ENCODE measurements at regions not wholly inside any gene's neighbourhood (a gene's known extent, or its start where the extent isn't known, plus 50 kb on each side); places are given as distances from the start of the nearest gene placed in this dataset.
A peak's percentile ranks its signal among the peaks of the same experiment; 100 is the strongest.

DNA sequence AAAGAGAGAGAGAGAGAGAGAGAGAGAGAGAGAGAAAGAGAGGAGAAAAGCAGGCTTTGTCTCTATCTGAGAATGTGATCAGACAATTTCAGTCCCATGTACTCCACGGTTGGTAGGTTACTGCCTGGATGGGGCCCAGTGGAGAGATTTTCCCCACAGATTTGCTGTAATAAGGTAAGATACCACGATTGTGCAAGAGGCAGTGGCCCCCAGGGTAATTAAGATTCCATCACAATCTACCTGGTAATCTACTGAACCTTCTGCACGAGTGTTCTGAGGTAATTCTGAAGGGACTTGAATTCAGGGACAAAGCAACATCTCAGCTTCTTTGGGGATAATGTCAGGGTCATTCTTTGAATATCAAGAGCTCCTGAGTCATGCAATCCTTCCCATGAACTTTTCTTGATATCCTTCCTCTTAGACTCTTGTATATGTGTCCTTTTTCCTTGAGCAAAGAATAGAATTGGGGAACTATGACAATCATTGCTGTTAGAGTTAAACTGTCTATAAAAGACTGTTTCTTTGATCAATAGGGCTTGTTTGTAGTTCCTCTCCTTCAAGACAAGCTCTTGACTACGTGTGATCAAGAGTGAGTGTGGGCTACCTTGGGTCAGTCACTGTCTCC is 306.6 kb downstream of the MAF start:
- no peak for DNase-seq

DNA sequence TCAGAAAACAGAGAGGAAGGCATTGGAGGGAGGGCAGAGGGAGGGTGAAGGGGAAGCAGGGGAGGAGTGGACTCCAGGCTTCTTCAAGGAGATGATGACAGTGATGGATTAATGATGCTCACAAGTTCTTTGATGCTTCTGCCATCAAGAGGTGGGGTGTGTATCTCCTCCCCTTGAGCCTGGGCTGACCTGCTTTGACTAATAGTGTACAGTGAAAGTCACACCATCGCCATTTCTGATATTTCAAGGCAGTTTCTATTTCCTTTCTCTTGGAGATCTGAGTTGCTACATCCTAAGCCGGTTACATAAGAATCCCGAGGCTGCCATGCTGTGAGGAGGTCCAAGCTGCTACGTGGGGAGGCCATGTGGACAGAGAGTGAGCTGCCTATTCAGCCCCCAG is 312.5 kb downstream of the MAF start:
- no peak for DNase-seq

DNA sequence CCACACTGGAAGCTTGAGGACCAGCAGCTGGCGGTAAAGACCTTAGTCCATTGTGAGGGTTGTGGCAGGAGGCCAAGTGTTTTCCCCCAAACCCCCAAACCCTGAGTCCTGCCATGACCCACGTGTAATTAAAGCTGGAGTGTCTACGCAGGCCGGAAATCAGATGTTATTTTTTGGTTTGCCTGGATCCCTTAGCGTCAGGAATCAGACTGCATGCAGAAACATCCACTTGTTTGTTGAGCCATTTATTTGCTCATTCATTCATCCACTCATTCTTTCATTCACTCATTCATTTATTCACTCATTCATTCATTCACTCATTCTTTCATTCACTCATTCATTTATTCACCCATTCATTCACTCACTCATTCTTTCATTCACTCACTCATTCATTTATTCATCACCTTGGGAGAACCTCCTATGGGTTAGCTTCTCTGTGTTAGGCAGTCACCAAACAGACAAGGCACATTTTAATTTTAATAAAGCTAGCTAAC is 313.1 kb downstream of the MAF start:
- DNase-seq = no peak

DNA sequence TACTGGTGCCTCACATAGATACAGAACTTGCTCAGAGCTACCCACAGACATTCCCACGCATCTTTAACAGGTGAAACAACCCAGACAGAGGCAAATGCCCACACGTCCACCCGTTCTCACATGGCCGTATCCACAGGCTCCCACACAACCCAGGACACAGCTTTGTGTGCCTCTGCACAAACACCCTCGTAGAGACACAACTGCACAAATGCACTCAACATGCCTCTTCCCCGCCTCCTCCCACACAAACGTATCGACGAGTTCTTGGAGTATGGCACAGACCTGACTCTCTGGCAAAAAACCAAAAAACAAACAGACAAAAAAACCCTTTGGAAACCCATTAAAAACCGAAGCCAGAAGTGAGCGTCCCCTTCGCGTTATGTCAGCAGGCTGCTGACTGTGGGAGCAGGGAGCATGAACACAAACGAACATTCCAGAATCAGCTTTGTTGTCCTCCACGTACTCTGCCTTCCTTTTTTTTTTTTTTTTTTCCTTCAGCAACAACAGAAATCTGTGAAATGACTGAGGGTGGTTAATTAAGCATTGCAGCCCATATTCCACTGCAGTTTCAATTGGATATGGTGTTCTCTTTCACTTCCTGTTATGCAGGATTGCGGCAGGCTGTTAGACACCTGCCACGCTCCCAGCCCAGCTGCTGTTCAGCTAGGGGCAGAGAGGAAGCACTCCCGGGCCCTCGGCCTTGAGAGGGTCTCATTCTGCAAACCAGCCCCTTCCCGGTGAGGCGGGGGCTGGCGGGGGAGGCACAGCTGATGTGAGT is 313.7 kb downstream of the MAF start:
- DNase-seq = peak; percentile 74

DNA sequence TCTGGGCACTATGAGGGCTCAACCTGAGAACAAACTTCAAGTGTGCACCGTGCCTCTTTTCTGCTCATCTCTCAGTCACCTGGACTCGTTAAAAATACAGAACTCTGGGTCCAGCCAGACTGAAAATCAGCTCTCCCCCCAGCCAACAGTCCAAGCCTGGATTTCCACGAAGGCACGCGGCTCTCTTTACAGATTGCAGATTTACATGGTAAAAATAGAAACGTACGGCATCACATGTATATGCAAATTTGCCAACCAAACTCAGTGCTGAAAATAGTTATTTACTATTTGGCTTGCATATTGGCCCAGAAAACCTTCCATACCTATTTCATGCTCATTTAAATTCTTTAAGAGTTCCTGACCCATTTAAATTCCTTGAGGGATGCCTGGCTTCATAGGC is 315.8 kb downstream of the MAF start:
- DNase-seq = no peak

DNA sequence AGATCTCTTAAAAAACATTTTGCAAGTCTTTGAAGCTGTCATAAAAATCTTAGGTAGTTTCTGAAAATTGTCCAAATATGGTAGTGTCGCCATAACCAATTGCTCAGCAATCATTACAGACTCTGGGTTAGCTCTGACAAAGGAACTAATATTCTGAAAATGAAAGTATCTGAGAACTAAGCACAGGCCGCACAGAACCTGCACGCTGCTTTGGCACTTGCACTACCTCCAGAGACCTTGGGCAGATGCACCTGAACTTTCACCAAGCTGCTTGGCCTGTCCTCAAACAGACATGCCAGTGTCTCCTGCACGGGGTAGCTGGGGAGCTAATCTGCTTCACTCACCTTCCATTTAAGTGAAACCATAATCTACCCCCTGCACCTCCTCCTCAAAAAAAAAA is 317.0 kb downstream of the MAF start:
- DNase-seq = no peak

DNA sequence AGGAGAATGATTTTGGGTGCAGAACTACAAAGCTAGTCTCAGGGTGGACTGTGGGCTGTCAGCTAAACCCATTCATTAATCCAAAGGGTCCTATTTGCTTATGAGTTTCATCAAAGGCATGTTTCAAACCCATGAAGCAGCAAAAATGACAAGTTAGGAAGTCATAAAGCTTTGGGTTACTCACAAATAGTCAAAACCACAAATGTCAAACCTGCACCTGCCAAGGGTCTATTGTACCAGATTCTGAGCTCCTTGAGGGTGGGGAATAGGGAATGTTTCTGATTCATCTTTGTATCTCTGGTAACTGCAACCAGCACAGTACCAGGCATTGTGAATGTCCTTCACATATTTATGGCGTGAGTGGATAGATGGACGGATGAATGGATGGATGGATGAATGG is 317.7 kb downstream of the MAF start:
- no peak for DNase-seq

DNA sequence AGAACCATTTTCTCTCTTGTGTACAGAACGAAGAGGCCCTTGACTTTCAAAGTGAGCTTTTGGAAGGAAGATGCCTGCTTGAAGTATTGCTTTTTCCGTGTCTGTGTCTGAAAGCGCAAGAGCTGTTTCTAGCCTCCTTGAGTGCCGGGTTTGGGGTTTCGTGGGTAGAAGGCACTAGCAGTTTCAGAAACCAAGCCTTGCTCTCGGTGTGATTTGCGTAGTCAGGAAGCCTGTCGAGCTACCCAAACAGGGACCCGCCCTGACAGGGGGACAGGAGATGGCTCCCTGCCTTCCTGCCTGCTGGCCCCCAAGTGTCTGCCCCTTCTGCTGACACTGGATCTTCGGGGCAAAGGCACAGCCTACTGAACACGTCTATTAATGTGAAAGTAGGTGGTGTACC is 322.0 kb downstream of the MAF start:
- DNase-seq = no peak

DNA sequence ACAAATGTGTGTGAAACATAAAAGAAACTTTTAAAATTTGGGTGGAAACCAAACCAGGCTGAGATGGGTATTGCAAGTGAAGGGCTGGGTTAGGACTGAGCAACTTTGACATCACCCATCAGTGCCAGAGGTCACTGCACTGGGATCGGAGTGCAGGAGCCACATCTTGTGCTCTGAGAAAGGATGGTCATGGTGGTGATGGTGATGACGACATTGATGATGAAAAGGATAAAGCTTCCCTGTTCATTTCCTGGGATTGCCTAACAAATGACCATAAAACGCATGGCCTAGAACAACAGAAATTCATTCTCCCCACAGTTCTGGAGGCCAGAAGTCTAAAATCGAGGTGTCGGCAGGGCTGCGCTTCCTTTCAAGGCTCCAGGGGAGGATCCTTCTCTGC is 324.0 kb downstream of the MAF start:
- DNase-seq = no peak

DNA sequence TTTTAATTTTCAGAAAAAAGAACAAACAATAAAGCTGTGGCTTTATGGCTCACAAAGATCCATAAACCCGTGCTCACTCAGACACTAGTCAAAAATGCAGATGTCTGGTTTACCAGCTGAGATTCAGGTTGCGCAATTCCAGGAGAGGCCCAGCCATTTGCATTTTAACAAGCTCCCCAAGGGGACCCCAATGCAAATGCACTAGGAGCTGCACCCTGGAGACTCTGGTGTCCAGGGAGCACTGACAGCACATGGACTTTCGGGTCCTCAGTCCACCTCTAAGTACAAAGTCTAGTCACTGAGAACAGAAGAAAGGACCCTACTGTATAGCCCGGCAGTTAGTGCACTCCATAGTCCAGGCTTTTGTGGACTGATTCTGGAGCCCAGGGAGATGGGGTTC is 326.3 kb downstream of the MAF start:
- no peak for DNase-seq

DNA sequence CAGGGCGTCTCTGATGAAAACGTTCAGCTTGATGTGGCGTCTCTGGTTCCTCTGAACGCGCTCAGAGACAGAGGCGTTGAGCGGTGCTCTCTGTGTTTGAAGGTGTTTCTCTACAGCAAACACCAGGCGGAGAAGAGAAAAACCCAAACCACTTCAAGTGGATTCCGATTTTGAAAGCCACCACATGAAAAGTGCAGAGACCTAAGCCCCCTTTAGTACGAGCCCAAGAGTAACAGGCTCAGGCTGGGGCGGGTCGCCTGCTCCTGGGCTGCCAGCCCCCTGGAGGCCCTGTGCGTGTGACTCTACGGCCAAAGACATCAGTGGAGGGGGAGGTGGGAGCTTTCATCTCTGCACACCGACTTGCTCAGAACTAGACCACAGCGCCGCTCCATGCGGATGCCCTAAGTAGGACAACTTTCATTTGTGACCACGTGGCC is 328.4 kb downstream of the MAF start:
- no peak for DNase-seq

DNA sequence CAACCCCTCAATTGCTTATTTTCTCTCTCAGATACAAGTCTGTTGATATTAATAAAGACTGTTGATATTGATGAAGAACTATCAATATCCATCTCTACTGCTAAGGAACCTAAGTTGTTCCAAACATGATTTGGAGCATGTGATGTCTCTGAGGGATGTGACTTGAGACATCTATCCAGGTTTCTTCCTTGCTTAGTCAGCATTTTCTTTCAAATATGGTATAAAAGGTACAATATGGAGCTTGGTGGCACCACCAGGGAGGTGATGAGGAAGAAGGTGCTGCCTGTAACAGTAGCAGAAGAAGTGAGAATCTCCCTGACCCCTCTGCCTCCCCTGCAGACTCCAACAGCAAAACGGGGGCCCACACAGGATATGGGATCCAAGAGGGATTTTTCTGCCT is 329.0 kb downstream of the MAF start:
- no peak for DNase-seq

DNA sequence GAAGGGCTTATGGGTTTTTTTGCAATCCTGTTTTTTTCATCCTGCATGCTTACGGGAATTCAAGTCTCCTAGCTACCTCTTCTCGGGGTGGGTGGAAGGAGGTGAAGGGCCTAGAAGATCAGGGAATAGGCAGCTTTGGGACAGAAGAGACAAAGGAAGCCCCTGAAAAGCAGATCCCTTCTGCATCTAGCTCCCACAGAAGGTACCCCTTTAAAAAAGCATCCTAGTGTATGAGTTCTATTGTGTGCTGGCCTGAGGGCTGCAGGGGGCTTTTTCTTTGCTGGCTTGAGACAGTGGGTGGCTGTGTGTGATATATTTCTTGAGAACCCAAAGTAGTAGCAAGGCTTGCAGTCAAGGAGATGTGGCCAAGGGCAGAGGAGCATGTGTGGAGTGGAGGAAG is 330.5 kb downstream of the MAF start:
- no peak for DNase-seq

DNA sequence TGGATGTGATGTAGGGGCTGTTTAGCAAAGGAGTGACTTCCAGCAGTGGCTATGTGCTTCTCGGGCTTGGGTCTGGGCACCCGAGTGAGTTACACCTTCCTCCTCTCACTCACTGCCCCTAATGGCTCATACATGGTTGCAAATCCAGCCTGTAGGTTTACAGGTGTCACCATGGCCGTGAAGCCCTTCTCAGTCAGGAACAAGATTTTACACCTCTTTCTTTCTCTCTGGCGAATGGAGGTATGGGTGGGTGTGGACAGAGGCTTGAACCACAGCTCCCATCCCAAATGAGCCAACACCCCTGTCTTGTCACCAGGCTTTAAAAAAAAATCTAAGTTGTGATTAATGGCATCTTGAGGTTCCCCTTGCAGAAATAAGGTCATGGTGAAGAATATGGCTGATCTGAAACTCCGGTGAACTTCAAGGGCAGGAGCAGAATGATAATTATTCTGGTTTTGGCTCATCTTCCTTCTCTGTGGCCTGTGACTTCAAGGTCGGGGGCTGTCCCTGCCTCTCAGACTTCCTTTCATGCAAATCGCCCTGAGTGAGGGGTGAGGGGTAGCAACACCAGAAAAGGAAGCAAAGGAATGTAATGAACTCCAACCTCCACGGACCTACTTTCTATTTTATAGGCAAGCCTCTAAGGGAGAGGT is 331.2 kb downstream of the MAF start:
- no peak for DNase-seq

DNA sequence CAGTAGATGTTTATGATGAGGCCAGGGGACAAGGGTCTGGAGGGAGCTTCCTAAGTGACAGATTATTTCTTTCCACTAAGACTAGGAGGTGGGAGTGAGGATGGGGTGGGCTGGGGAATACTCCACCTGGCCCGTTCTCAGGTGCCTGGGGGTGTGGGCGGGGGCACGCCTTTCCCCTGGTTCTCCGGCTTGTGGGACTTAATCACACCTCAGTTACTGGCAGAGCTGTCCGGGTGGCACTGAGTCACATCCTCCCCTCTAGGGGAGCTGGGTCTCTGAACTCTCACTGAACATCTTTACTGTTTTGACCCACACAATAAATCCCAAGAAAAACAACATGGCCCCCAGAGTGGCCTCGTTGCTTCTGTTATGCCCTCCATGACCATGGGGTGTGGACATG is 332.8 kb downstream of the MAF start:
- DNase-seq = no peak

DNA sequence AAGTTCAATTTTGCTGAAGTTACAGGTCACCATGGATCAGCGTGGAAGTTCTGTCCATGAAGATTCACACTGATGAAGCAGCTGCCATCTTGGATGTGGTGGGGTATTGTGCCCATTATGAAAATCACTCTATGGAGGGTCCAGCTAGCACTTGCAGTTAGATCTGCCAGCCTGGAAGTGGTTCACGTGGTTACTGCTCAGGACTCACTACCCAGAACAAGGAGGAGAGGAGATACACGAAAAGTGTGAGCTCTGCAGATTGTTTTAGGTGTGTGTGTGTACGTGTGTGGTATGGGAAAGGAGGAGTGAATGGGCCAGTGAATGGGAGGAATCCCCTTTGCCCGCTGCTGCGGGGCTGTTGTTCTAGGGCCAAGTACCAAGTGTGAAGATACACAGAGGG is 333.4 kb downstream of the MAF start:
- DNase-seq = no peak

DNA sequence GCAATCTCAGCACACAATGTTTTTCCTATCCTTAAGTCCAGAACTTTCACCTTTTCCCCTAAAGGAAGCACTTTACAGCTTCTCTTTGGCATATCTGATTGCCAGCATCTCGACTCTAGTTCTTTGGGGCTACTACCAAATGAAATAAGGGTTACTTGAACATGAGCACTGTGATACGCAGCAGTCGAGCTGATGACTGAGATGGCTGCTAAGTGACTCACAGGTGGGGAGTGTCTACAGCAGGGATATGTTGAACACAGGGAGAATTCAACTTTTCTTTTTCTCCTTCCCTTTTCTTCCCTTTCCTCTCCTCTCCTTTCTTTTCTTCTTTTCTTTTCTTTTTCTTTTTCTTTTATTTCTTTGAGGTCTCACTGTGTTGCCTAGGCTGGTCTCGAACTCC is 334.8 kb downstream of the MAF start:
- DNase-seq = no peak

DNA sequence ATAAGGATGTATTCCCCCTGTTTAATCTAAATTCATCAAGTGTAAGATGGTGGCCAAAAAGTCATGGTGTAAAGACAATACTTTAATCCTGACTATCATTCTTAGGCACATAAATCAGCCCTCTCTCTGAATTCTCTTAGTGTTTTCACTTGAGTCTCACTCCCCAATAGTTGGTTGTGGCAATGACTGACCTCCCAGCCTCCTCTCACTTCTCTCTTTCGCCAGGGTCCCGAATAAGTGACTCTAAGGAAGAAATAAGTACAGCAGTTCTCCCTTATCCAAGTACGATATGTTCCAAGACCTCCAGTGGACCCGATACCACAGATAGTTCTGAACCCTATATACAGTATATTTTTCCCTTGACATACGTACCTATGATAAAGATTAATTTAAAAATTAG is 335.3 kb downstream of the MAF start:
- DNase-seq = no peak

DNA sequence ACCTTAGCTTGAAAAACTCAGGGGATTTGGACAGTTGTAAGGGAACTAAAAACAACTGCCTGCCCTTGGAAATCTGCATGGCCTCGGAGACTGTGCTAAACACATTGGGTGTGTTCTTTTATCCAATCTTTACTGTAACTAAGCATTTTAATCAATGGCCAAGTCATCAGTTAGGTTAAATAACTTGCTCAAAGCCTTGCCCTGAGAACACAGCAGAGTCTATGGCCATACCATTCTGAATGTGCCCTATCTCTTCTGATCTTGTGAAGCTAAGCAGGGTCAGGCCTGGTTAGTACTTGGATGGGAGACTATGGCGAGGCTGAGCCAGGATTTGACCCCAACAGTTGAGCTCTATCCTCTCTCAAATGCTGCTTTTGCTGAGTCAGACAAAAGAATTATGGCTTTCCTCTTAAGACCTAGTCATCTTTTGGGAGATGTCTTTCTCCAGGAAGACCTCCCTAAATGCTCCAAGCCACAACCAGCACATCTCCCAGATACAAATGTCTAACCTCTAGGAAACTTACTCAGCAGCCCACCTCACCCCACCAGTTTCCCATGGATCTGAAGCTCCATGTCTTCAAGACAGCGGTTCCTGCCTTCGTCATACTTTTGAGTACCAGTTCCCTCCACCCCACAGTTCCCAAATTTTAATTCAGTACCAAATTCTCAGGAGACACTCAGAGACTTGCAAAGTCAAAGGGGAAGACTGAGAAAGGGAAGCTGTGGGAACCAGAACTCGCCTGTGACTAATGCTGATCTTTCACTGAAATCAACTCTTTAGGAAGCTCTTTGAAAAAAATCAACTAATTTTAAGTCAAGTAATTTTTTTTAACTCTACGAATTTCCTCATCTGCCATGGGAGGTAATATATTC is 336.1 kb downstream of the MAF start:
- DNase-seq = no peak

DNA sequence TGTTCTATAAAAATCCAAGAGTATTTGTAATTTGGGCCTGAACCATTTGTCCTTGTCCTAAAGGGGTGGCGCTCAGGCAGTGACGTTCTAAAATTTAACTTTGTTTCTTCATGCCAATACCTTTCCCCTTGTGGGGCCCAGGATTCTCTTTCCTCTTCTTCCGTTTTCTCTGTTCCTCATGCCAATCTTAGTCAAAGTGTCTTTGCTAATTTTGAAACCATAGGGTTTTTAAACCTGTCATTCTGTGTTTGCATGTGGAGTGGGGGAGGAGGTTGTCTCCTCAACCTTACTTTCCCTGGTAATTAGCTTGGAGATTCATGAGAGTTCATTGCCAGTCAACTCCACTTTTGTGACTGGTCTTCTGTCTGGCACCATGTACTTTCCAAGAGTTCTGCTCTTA is 337.1 kb downstream of the MAF start:
- no peak for DNase-seq
